ENCODE measurements at regions not wholly inside any gene's neighbourhood (a gene's known extent, or its start where the extent isn't known, plus 50 kb on each side); places are given as distances from the start of the nearest gene placed in this dataset.

DNA sequence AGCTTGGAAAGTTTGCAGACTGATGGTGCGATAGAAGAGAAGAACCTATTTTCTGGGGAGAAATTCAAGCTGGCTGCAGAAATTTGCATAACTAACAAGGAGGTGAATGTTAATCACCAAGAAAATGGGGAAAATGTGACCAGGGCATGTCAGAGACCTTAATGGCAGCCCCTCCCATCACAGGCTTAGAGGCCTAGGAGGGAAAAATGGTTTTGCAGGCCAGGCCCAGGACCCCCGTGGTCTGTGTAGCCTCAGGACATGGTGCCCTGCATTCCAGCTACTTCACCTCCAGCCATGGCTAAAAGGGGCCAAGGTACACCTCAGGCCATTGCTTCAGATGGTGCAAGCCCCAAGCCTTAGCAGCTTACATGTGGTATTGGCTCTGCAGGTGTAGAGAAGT, 207.1 kb upstream of the CXorf66 start:
- Histone ChIP-seq H3K27ac (ENCODE audit: control insufficient read depth, insufficient read depth) (no peak overlapping the region), H3K4me1 (ENCODE audit: control insufficient read depth, insufficient read depth, low read length) (no peaks in the 10 kb centered on the region), H3K9ac (ENCODE audit: control insufficient read depth, insufficient read depth, low read length) (no peak overlapping the region), H3K36me3 (ENCODE audit: control insufficient read depth in 2 of 2, insufficient read depth in 2 of 2, low read length in 1 of 2) (no peaks in the 10 kb centered on the region), H4K20me1 (ENCODE audit: control insufficient read depth, insufficient read depth) (no peaks in the 10 kb centered on the region), H3K9me3 (replicated peaks; ENCODE audit: control insufficient read depth, insufficient read depth, low read length) (no peaks in the 10 kb centered on the region), H3K4me2 (ENCODE audit: control insufficient read depth, insufficient read depth) (no peak overlapping the region), H3K79me2 (ENCODE audit: control insufficient read depth, insufficient read depth, low read length) (no peaks in the 10 kb centered on the region), H3K4me3 (no peak overlapping the region), H2AFZ (ENCODE audit: control insufficient read depth, low read depth, low read length) (no peak overlapping the region), H3K27me3 (replicated peaks in 1 of 2; ENCODE audit: control insufficient read depth in 2 of 2, insufficient read depth in 2 of 2, low read length in 1 of 2) (no peaks in the 10 kb centered on the region)
- DNase-seq (ENCODE audit: low read depth, low spot score) (no peak), ATAC-seq (no peak), FAIRE-seq (no peak)
- no TSS peak for BruUV-seq (replicated peaks)
- ChIA-PET RAD21 (ENCODE audit: unreplicated experiment) (no interaction called here), POLR2A (no interaction called here), SMC1A (ENCODE audit: uncharacterized antibody, unreplicated experiment) (no interaction called here), CTCF (no interaction called here)
- 36% methylated on average over 2 of the region's 2 CpGs for WGBS (ENCODE audit: insufficient coverage, insufficient replicate concordance, low lambda C conversion rate, missing lambda C conversion rate)
- intact Hi-C loops (cut with micrococcal nuclease; ENCODE audit: unreplicated experiment) (no loop called here), in situ Hi-C loops (cut with MboI) (no loop called here)
- TF ChIP-seq SMC3 (IDR thresholded peaks at IDR 0.05; ENCODE audit: borderline replicate concordance, low read length) (no peak), TCF12 (IDR thresholded peaks at IDR 0.05; ENCODE audit: low read depth, low read length) (no peak), MEF2A (IDR thresholded peaks at IDR 0.05; ENCODE audit: insufficient read depth, low read depth, low read length) (no peak)

DNA sequence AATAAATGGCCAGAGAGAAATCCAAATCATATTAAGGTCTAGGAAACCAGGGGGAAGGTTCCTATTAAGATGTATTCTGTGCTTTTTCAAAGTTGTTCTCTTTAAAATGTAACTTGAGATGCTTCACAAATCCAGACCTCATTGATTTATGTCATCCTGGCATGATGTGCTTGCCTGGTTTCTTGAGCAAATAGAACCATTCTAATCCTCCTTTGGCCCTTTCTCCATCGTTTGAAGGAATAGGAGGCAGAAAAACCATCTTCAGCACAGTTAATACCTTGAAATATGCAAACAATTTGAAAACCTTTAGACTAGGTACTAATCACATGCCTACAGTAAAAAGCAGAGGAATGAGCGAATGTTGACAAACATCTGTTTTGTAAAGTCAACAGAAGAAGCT, 202.2 kb upstream of the CXorf66 start:
- H2AFZ ChIP-seq (ENCODE audit: control insufficient read depth, low read depth, low read length): no peak overlapping the region
- H3K27me3 ChIP-seq (replicated peaks in 1 of 2; ENCODE audit: control insufficient read depth in 2 of 2, insufficient read depth in 2 of 2, low read length in 1 of 2): no peaks in the 10 kb centered on the region
- BruUV-seq (replicated peaks): no TSS peak
- no peak for FAIRE-seq
- CTCF ChIA-PET: no interaction called here
- no peak overlapping the region for H3K27ac ChIP-seq (ENCODE audit: control insufficient read depth, insufficient read depth)
- SMC1A ChIA-PET (ENCODE audit: uncharacterized antibody, unreplicated experiment): no interaction called here
- H3K79me2 ChIP-seq (ENCODE audit: control insufficient read depth, insufficient read depth, low read length): no peaks in the 10 kb centered on the region
- H3K4me3 ChIP-seq: no peak overlapping the region
- no peak overlapping the region for H3K9ac ChIP-seq (ENCODE audit: control insufficient read depth, insufficient read depth, low read length)
- no peak for DNase-seq (ENCODE audit: low read depth, low spot score)
- 0% methylated on average over 2 of the region's 2 CpGs for WGBS (ENCODE audit: insufficient coverage, insufficient replicate concordance, low lambda C conversion rate, missing lambda C conversion rate)
- no peaks in the 10 kb centered on the region for H4K20me1 ChIP-seq (ENCODE audit: control insufficient read depth, insufficient read depth)
- H3K36me3 ChIP-seq (ENCODE audit: control insufficient read depth in 2 of 2, insufficient read depth in 2 of 2, low read length in 1 of 2): no peaks in the 10 kb centered on the region
- in situ Hi-C loops (cut with MboI): no loop called here
- ATAC-seq: no peak
- intact Hi-C loops (cut with micrococcal nuclease; ENCODE audit: unreplicated experiment): no loop called here
- POLR2A ChIA-PET: no interaction called here
- H3K4me2 ChIP-seq (ENCODE audit: control insufficient read depth, insufficient read depth): no peak overlapping the region
- no peaks in the 10 kb centered on the region for H3K9me3 ChIP-seq (replicated peaks; ENCODE audit: control insufficient read depth, insufficient read depth, low read length)
- H3K4me1 ChIP-seq (ENCODE audit: control insufficient read depth, insufficient read depth, low read length): no peaks in the 10 kb centered on the region
- RAD21 ChIA-PET (ENCODE audit: unreplicated experiment): no interaction called here
- no peak for TF ChIP-seq JUND (IDR thresholded peaks at IDR 0.05; ENCODE audit: low read depth, low read length)
- TF ChIP-seq, protein P1, sequence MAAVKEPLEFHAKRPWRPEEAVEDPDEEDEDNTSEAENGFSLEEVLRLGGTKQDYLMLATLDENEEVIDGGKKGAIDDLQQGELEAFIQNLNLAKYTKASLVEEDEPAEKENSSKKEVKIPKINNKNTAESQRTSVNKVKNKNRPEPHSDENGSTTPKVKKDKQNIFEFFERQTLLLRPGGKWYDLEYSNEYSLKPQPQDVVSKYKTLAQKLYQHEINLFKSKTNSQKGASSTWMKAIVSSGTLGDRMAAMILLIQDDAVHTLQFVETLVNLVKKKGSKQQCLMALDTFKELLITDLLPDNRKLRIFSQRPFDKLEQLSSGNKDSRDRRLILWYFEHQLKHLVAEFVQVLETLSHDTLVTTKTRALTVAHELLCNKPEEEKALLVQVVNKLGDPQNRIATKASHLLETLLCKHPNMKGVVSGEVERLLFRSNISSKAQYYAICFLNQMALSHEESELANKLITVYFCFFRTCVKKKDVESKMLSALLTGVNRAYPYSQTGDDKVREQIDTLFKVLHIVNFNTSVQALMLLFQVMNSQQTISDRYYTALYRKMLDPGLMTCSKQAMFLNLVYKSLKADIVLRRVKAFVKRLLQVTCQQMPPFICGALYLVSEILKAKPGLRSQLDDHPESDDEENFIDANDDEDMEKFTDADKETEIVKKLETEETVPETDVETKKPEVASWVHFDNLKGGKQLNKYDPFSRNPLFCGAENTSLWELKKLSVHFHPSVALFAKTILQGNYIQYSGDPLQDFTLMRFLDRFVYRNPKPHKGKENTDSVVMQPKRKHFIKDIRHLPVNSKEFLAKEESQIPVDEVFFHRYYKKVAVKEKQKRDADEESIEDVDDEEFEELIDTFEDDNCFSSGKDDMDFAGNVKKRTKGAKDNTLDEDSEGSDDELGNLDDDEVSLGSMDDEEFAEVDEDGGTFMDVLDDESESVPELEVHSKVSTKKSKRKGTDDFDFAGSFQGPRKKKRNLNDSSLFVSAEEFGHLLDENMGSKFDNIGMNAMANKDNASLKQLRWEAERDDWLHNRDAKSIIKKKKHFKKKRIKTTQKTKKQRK (IDR thresholded peaks at IDR 0.05; ENCODE audit: low read depth, low read length): no peak
- no peak for TF ChIP-seq SUZ12 (IDR thresholded peaks at IDR 0.05; ENCODE audit: unreplicated experiment)
- TF ChIP-seq POLR2AphosphoS2 (IDR thresholded peaks at IDR 0.05; ENCODE audit: low read depth, low read length): no peak
- no peak for TF ChIP-seq DPF2 (IDR thresholded peaks at IDR 0.05)
- TF ChIP-seq CREB1 (IDR thresholded peaks at IDR 0.05; ENCODE audit: low read depth): no peak
- TF ChIP-seq EGR1 (IDR thresholded peaks at IDR 0.05; ENCODE audit: borderline replicate concordance in 1 of 2, low read depth in 2 of 2, low read length in 2 of 2): no peak
- TF ChIP-seq, protein P2, sequence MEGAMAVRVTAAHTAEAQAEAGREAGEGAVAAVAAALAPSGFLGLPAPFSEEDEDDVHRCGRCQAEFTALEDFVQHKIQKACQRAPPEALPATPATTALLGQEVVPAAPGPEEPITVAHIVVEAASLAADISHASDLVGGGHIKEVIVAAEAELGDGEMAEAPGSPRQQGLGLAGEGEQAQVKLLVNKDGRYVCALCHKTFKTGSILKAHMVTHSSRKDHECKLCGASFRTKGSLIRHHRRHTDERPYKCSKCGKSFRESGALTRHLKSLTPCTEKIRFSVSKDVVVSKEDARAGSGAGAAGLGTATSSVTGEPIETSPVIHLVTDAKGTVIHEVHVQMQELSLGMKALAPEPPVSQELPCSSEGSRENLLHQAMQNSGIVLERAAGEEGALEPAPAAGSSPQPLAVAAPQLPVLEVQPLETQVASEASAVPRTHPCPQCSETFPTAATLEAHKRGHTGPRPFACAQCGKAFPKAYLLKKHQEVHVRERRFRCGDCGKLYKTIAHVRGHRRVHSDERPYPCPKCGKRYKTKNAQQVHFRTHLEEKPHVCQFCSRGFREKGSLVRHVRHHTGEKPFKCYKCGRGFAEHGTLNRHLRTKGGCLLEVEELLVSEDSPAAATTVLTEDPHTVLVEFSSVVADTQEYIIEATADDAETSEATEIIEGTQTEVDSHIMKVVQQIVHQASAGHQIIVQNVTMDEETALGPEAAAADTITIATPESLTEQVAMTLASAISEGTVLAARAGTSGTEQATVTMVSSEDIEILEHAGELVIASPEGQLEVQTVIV (IDR thresholded peaks at IDR 0.05; ENCODE audit: borderline replicate concordance, partially characterized antibody): no peak
- no peak for TF ChIP-seq RELB (IDR thresholded peaks at IDR 0.05; ENCODE audit: low read depth)
